GM12873 (cell line): ENCODE measurements at regions not wholly inside any gene's neighbourhood (a gene's known extent, or its start where the extent isn't known, plus 50 kb on each side); places are given as distances from the start of the nearest gene placed in this dataset.

ENCODE experiments used
- TF ChIP-seq, protein P1 (sequence below): IDR thresholded peaks from 2 replicates; pipeline ENCODE4 v1.5.1; 2012; ENCODE audit warnings: low read depth, mild to moderate bottlenecking, moderate library complexity, low read length, control low read depth; ENCODE audit not compliant: insufficient read depth; ENCODE audit errors: missing control alignments

DNA sequence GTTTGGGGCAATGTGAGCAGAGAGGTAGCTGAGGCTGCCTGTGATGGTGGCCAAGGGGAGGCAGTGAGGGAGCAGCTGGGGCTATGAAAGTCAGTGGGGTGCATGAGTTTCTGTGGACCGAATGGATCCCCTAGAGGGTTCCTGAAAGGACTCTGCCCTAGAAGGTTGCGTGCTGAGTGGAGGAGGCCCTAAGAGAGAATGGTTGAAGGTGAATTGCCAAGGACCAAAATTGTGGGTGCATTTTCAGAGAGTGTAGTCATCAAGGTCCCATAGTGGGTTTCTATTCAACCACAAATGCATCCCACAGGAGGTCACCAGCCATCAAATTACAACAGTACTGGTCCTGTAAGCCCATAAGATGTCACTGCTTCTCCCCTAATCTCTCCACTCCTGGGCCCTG, 298.3 kb downstream of the CDK5RAP2 start:
- TF ChIP-seq, protein P1, sequence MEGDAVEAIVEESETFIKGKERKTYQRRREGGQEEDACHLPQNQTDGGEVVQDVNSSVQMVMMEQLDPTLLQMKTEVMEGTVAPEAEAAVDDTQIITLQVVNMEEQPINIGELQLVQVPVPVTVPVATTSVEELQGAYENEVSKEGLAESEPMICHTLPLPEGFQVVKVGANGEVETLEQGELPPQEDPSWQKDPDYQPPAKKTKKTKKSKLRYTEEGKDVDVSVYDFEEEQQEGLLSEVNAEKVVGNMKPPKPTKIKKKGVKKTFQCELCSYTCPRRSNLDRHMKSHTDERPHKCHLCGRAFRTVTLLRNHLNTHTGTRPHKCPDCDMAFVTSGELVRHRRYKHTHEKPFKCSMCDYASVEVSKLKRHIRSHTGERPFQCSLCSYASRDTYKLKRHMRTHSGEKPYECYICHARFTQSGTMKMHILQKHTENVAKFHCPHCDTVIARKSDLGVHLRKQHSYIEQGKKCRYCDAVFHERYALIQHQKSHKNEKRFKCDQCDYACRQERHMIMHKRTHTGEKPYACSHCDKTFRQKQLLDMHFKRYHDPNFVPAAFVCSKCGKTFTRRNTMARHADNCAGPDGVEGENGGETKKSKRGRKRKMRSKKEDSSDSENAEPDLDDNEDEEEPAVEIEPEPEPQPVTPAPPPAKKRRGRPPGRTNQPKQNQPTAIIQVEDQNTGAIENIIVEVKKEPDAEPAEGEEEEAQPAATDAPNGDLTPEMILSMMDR, result no peak

DNA sequence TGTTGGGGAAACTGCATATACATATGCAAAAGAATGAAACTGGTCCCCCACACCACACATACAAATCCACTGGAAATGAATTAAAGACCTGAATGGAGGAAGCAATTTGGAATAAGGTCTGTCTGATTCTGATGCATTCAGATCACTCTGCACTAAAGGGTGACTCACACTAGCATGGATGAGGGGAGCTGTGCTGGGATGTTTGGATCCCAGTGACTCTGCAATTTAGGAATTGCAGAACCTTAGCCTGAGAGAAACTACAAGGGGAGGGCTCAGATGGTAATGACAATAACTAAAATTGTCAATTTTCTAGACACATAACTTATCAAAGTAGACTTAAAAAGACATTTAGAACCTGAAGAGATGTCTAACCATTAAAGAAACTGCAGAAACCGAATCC, 312.0 kb downstream of the CDK5RAP2 start:
- TF ChIP-seq, protein P1, result no peak

DNA sequence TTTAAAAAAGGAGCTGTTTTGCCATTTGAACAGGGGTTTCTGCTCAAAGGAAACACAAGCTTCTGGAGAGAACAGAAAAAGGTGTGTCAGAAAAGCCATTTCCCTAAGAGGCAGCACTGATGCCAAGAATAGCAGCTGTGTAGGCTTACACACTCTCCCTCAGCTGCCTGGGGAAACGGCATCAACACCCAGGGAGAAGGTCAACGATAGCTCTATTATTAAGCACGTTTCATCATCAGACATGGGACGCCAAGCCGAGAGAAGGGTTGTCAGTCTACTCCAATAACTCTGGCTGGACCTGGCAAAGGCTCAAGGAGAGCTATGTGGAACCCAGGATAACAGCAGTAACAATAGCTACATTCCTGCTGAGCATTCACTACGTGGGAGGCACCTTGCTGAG, 314.2 kb downstream of the CDK5RAP2 start:
- TF ChIP-seq, protein P1, result no peak

- TF ChIP-seq, protein P1, result no peak
Observed at GRCh38 chr9:120264528-120264927, 315.4 kb downstream of the CDK5RAP2 start.

- TF ChIP-seq, protein P1, result no peak
Observed at GRCh38 chr9:120263836-120264235, 316.1 kb downstream of the CDK5RAP2 start.

DNA sequence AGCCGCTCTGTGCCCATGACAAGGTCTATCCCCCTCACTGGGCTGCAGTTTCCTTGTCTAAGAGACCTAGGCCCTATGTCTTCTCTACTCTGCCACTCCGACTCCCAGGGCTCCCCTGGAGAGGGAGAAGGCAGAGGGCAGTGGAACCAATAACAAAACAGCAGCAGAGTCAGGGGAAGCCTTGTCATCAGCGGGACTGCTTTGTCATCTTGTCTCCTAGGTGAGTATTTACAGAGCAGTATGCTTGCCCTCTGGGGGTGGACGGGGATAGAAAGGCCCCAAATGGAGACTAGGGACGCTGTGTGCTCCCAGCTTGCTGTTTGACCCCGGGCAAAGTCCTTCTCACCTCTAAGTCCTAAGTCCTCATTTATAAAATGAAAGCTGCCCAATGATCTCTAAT, 318.5 kb downstream of the CDK5RAP2 start:
- TF ChIP-seq, protein P1, result no peak

- TF ChIP-seq, protein P1, result no peak
Observed at GRCh38 chr9:120259100-120259499, 320.9 kb downstream of the CDK5RAP2 start.

GRCh38 chr9:120258096-120258495, 321.9 kb downstream of the CDK5RAP2 start:
- TF ChIP-seq, protein P1, result no peak
